IMR-90 (cell line): ENCODE measurements at regions not wholly inside any gene's neighbourhood (a gene's known extent, or its start where the extent isn't known, plus 50 kb on each side); places are given as distances from the start of the nearest gene placed in this dataset.

Experiments
- ATAC-seq: fragments of 200-7000 bp; cut with Tn5 transposase; 2 replicates; pipeline ENCODE4 v1.9.1; 2020; ENCODE audit warnings: low read depth, mild to moderate bottlenecking, moderate library complexity
- BruUV-seq: library from RNA; stranded (reverse); fragments of 400-500 nt; replicated peaks from 2 replicates; lab custom pipeline; 2021; lab: Mats Ljungman, UMichigan
- CTCF ChIA-PET: fragments of 300-600 bp; formaldehyde crosslinking; extraction: SDS; loops from one replicate; lab custom pipeline; 2021; ENCODE audit warnings: antibody characterized with exemption; lab: Yijun Ruan, JAX
- POLR2A ChIA-PET: fragments of 300-600 bp; sonication (Branson Sonifier 250); formaldehyde crosslinking; loops from one replicate; lab custom pipeline; 2022; ENCODE audit warnings: antibody characterized with exemption; ENCODE audit not compliant: unreplicated experiment; lab: Charles Lee
- DNase-seq: peaks from one replicate; pipeline ENCODE4 v3.0.0; 2013
- H2AFZ ChIP-seq: replicated peaks from 2 replicates; pipeline ENCODE3; 2013; ENCODE audit warnings: low read length, mild to moderate bottlenecking; ENCODE audit not compliant: poor library complexity
- H2AK5ac ChIP-seq: 2 replicates; pipeline ENCODE4 v1.6.1; 2013; ENCODE audit warnings: low read depth, low read length, inconsistent platforms
- H2AK9ac ChIP-seq: replicated peaks from 2 replicates; pipeline ENCODE3; 2013; ENCODE audit warnings: mild to moderate bottlenecking, low read depth, low read length, moderate library complexity; ENCODE audit not compliant: poor library complexity
- H2BK120ac ChIP-seq: 2 replicates; pipeline ENCODE4 v1.6.1; 2013; ENCODE audit warnings: low read depth, low read length, inconsistent platforms
- H2BK15ac ChIP-seq: 3 replicates; pipeline ENCODE4 v1.6.1; 2013; ENCODE audit warnings: low read depth, low read length, inconsistent platforms
- H2BK20ac ChIP-seq: 2 replicates; pipeline ENCODE4 v1.6.1; 2013; ENCODE audit warnings: low read depth, mild to moderate bottlenecking, inconsistent platforms, low read length, moderate library complexity
- H2BK5ac ChIP-seq: 2 replicates; pipeline ENCODE4 v1.6.1; 2013; ENCODE audit warnings: mild to moderate bottlenecking, low read depth, low read length, inconsistent platforms; ENCODE audit not compliant: poor library complexity, severe bottlenecking
- H3K14ac ChIP-seq: replicated peaks from 2 replicates; pipeline ENCODE4 v1.6.1; 2013; ENCODE audit warnings: low read depth, low read length, inconsistent platforms
- H3K18ac ChIP-seq: 2 replicates; pipeline ENCODE4 v1.6.1; 2013; ENCODE audit warnings: low read depth, low read length, control low read depth
- H3K23ac ChIP-seq: 2 replicates; pipeline ENCODE4 v1.6.1; 2013; ENCODE audit warnings: low read depth, low read length, inconsistent platforms
- H3K27ac ChIP-seq: 2 replicates; pipeline ENCODE4 v1.5.1; 2013; ENCODE audit warnings: mild to moderate bottlenecking, control low read depth, low read length; ENCODE audit not compliant: insufficient read depth
- H3K27me3 ChIP-seq: 2 replicates; pipeline ENCODE4 v1.6.1; 2013; ENCODE audit warnings: low read length; ENCODE audit not compliant: control insufficient read depth, insufficient read depth
- H3K36me3 ChIP-seq: 2 replicates; pipeline ENCODE4 v1.6.1; 2013; ENCODE audit warnings: low read length, mixed read lengths; ENCODE audit not compliant: control insufficient read depth, insufficient read depth
- H3K4ac ChIP-seq: 2 replicates; pipeline ENCODE4 v1.6.1; 2013; ENCODE audit warnings: low read depth, low read length, inconsistent platforms
- H3K4me1 ChIP-seq: 2 replicates; pipeline ENCODE4 v1.6.1; 2013; ENCODE audit warnings: low read length, mixed read lengths; ENCODE audit not compliant: control insufficient read depth, insufficient read depth
- H3K4me2 ChIP-seq: 2 replicates; pipeline ENCODE4 v1.6.1; 2013; ENCODE audit warnings: low read depth, mild to moderate bottlenecking, control low read depth, low read length, moderate library complexity
- H3K4me3 ChIP-seq: 2 replicates; pipeline ENCODE4 v1.5.1; 2013; ENCODE audit warnings: low read depth, mild to moderate bottlenecking, control low read depth, low read length, moderate library complexity; ENCODE audit not compliant: insufficient read depth
- H3K56ac ChIP-seq: 2 replicates; pipeline ENCODE4 v1.6.1; 2013; ENCODE audit warnings: low read length, inconsistent platforms; ENCODE audit not compliant: insufficient read depth; ENCODE audit errors: extremely low read depth
- H3K79me1 ChIP-seq, 2 experiments: 2 replicates each; pipeline ENCODE4 v1.6.1; 2013; ENCODE audit warnings: low read length in 2 of 2, inconsistent platforms in 1 of 2, low read depth in 1 of 2
- H3K9ac ChIP-seq: 2 replicates; pipeline ENCODE4 v1.6.1; 2013; ENCODE audit warnings: low read depth, low read length, control low read depth
- H3K9me1 ChIP-seq: 2 replicates; pipeline ENCODE4 v1.6.1; 2013; ENCODE audit warnings: low read length, inconsistent platforms; ENCODE audit not compliant: insufficient read depth
- H3K9me3 ChIP-seq: 2 replicates; pipeline ENCODE4 v1.6.1; 2013; ENCODE audit warnings: low read length; ENCODE audit not compliant: control insufficient read depth, insufficient read depth
- H4K20me1 ChIP-seq: 2 replicates; pipeline ENCODE4 v1.6.1; 2013; ENCODE audit warnings: low read length, inconsistent platforms; ENCODE audit not compliant: insufficient read depth
- H4K5ac ChIP-seq: 2 replicates; pipeline ENCODE4 v1.6.1; 2013; ENCODE audit warnings: mild to moderate bottlenecking, low read depth, low read length, control low read depth
- H4K8ac ChIP-seq, 2 experiments: 2 replicates each; pipeline ENCODE4 v1.6.1; 2013; ENCODE audit warnings: low read depth in 2 of 2, low read length in 2 of 2, control low read depth in 1 of 2, inconsistent platforms in 1 of 2
- H4K91ac ChIP-seq: 2 replicates; pipeline ENCODE4 v1.6.1; 2013; ENCODE audit warnings: low read depth, low read length, inconsistent platforms; ENCODE audit not compliant: insufficient read depth
- CEBPB ChIP-seq: IDR thresholded peaks from 2 replicates; pipeline ENCODE4 v1.6.1; 2012; ENCODE audit warnings: low read depth, low read length, improper control_type of control experiment
- WGBS, 2 experiments: methylation state at CpG; one replicate each; pipeline versions ENCODE4 v1.1.5 to v1.1.7; 2013; ENCODE audit warnings: missing lambda C conversion rate in 2 of 2; ENCODE audit not compliant: insufficient read length in 1 of 2; ENCODE audit errors: extremely low coverage in 2 of 2; 5-methylcytosine and 5-hydroxymethylcytosine counted together
- dilution Hi-C: fragments of 300-500 bp; cut with HindIII; formaldehyde crosslinking; loops from one replicate; pipeline ENCODE4 v1.14.3; 2018; ENCODE audit warnings: low sequenced_read_pairs; ENCODE audit not compliant: unreplicated experiment
- in situ Hi-C: fragments of 300-500 bp; cut with MboI; formaldehyde crosslinking; loops from 3 replicates; pipeline ENCODE4 v1.14.3; 2019; ENCODE audit warnings: low sequenced_read_pairs, inconsistent platforms, mixed read lengths
- intact Hi-C: fragments of 100-400 bp; cut with micrococcal nuclease; formaldehyde crosslinking; loops from 2 replicates; pipeline ENCODE4 v1.10.0; 2022

DNA sequence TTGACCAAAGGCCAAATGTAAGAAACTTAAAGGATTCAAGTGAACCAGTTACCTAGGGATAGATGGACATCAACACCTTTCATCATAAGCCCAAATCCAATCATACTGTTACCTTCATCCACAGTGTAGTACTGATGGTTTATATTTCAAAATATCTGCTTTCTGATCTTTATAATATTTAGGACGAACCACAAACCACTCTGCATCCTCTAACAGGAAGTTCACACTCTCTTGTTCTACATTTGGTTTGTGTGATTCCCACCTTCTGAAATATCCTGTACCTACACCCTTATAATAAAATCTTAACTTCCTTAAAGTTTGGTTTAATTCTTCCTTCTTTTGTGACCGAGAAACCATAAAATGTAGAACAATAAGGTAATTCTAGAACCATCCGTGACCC, 535.7 kb upstream of the CHAC2 start:
- H3K4me3 ChIP-seq = no peak overlapping the region
- H4K5ac ChIP-seq = no peak overlapping the region
- ATAC-seq (no peak), DNase-seq (no peak)
- no peak for TF ChIP-seq CEBPB
- no peak overlapping the region for H3K14ac ChIP-seq
- H4K91ac ChIP-seq = no peak overlapping the region
- H3K9me1 ChIP-seq = no peaks in the 10 kb centered on the region
- no peak overlapping the region for H2BK120ac ChIP-seq
- H3K56ac ChIP-seq = no peak overlapping the region
- no peak overlapping the region for H2AK5ac ChIP-seq
- intact Hi-C loops (no loop called here), dilution Hi-C loops (no loop called here), in situ Hi-C loops (no loop called here)
- no CpG with 5 or more reads among the region's 3 CpGs for WGBS, 2 experiments
- H3K18ac ChIP-seq = no peak overlapping the region
- no peak overlapping the region for H3K4me2 ChIP-seq
- H2AFZ ChIP-seq = no peak overlapping the region
- no peaks in the 10 kb centered on the region for H3K4me1 ChIP-seq
- no peak overlapping the region for H2BK5ac ChIP-seq
- H3K27me3 ChIP-seq = no peaks in the 10 kb centered on the region
- H4K20me1 ChIP-seq = no peaks in the 10 kb centered on the region
- H2AK9ac ChIP-seq = no peak overlapping the region
- H2BK15ac ChIP-seq = no peak overlapping the region
- no peaks in the 10 kb centered on the region for H3K36me3 ChIP-seq
- no peak overlapping the region for H3K23ac ChIP-seq
- no TSS peak for BruUV-seq
- H2BK20ac ChIP-seq = no peak overlapping the region
- ChIA-PET POLR2A (no interaction called here), CTCF (no interaction called here)
- H3K79me1 ChIP-seq = no peaks in the 10 kb centered on the region
- no peak overlapping the region for H3K27ac ChIP-seq
- no peak overlapping the region for H3K4ac ChIP-seq
- no peaks in the 10 kb centered on the region for H3K9me3 ChIP-seq
- H3K9ac ChIP-seq = no peak overlapping the region
- H4K8ac ChIP-seq = no peak overlapping the region
